Neuron (in vitro differentiated cells): ENCODE measurements at regions not wholly inside any gene's neighbourhood (a gene's known extent, or its start where the extent isn't known, plus 50 kb on each side); places are given as distances from the start of the nearest gene placed in this dataset.

Experiments
- H2AFZ ChIP-seq: one replicate; pipeline ENCODE4 v1.6.1; 2013; ENCODE audit warnings: low read depth, mild to moderate bottlenecking, inconsistent platforms, low read length, moderate library complexity
- H3K27me3 ChIP-seq: one replicate; pipeline ENCODE4 v1.6.1; 2013; ENCODE audit warnings: low read length; ENCODE audit not compliant: insufficient read depth
- H3K36me3 ChIP-seq: one replicate; pipeline ENCODE4 v1.6.1; 2013; ENCODE audit warnings: low read length; ENCODE audit not compliant: insufficient read depth
- H3K4me1 ChIP-seq: one replicate; pipeline ENCODE4 v1.6.1; 2013; ENCODE audit warnings: low read length; ENCODE audit not compliant: insufficient read depth
- H3K4me3 ChIP-seq: 2 replicates; pipeline ENCODE4 v1.5.1; 2013; ENCODE audit warnings: mild to moderate bottlenecking, low read length, moderate library complexity
- H3K9me3 ChIP-seq: one replicate; pipeline ENCODE4 v1.6.1; 2013; ENCODE audit warnings: low read length

DNA sequence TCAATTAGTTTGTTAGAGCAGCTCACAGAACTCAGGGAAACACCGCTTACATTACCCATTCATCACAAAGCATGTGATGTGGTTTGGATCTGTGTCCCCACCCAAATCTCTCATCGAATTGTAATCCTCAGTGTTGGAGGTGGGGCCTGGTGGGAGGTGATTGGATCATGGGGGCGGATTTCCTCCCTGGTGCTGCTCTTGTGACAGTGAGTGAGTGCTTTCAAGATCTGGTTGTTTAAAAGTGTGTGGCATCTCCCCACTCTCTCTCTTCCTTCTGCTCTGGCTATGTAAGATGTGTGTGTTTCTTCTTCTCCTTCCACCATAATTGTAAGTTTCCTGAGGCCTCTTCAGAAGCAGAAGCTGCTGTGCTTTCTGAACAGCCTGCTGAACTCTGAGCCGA is 63.5 kb upstream of the AGPS start:
- no peak overlapping the region for H2AFZ ChIP-seq
- H3K27me3 ChIP-seq: no peaks in the 10 kb centered on the region
- no peaks in the 10 kb centered on the region for H3K9me3 ChIP-seq
- no peak overlapping the region for H3K4me3 ChIP-seq
- peaks cover 8% of the 10 kb centered on the region for H3K4me1 ChIP-seq
- no peaks in the 10 kb centered on the region for H3K36me3 ChIP-seq

DNA sequence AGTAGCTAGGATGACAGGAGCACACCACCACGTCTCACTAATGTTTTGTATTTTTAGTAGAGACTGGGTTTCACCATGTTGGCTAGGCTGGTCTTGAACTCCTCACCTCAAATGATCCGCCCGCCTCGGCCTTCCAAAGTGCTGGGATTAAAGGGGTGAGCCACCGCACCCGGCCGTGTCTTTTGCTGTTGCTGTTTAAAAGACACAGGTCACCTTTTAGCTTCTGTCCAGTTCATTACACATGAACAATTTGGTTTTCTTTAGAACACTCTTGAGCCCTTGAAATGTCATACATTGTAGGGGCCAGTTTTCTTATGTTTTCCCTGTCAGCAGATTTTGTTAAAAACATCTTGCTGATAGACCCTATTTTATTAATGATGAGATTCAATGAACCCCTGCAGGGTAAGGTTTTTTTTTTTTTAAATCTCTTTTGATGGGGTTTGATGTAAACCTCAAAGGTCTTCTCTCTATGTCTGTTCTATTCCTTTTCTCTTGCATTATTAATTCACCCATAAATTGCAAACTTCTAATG is 61.0 kb upstream of the AGPS start:
- Histone ChIP-seq H3K27me3 (no peaks in the 10 kb centered on the region), H3K9me3 (no peaks in the 10 kb centered on the region), H2AFZ (peak overlapping the region; percentile 80), H3K36me3 (no peaks in the 10 kb centered on the region), H3K4me1 (peaks cover 8% of the 10 kb centered on the region), H3K4me3 (no peak overlapping the region)

DNA sequence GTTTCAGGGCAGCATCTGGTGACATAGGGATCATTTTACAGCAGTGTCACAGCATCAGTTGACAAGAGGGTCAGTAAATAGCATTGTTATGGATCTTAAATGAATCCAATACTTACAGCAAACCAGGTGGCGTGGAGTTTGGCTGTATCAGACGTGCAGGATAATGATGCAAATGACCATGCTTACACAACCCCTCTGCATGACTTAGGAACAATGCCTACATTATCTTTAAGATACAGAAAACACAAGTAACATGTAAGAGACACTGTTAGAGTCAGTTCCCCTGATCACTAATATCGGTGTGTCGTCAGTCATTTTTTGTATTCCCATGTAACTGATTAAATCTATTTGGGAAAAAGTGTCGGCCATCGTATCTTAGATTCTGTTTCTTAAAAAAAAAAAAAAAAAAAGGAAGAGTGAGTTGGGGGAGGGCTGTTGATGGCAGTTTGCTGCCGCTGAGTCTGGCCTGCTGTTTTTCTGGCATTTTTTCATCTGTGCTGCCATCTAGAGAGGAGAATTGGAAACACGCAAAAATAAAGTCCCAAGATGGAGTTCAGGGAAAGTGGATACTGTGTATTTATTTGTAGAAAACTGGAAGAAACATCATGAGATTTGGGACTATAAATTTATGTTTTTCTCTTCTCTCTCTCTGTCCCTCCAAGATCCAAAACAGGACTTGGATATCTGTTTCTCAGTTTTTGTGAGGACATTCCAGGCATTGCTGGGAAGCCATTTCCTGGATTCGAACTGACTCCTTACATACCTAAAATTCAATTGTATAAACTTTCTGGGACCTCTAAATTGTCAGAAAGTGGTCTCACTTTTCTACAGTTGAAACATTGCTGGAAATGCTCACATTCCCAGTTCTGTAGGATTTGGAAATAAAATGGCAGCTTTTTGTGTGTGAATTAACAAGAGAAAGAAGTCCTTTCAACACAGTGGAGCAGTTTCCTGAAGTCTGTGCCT is 60.3 kb upstream of the AGPS start:
- no peak overlapping the region for H3K4me3 ChIP-seq
- no peaks in the 10 kb centered on the region for H3K27me3 ChIP-seq
- peak overlapping the region; percentile 80 for H2AFZ ChIP-seq
- H3K36me3 ChIP-seq: no peaks in the 10 kb centered on the region
- H3K9me3 ChIP-seq: no peaks in the 10 kb centered on the region
- peaks cover 8% of the 10 kb centered on the region for H3K4me1 ChIP-seq

DNA sequence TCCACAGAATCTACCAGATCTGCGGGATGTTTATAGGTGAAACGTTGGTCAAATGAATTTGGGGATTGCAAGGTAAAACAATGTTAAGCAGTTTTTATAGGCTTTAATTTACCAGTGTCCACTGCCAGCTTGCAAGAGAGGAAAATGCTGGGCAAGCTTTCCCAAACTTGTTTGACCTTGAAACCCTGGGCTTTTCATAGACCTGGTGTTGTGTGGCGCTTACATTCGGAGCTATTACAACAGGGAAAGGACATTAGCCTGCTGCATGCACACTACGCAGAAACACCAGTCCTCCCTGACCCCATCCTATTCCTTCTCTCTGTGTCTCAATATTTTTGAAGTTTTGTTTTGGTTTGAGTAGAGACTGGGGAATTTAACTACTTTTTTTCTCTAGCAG is 59.6 kb upstream of the AGPS start:
- no peaks in the 10 kb centered on the region for H3K9me3 ChIP-seq
- H3K36me3 ChIP-seq: no peaks in the 10 kb centered on the region
- H3K4me3 ChIP-seq: no peak overlapping the region
- no peaks in the 10 kb centered on the region for H3K27me3 ChIP-seq
- H2AFZ ChIP-seq: peak overlapping the region; percentile 80
- H3K4me1 ChIP-seq: peaks cover 8% of the 10 kb centered on the region

DNA sequence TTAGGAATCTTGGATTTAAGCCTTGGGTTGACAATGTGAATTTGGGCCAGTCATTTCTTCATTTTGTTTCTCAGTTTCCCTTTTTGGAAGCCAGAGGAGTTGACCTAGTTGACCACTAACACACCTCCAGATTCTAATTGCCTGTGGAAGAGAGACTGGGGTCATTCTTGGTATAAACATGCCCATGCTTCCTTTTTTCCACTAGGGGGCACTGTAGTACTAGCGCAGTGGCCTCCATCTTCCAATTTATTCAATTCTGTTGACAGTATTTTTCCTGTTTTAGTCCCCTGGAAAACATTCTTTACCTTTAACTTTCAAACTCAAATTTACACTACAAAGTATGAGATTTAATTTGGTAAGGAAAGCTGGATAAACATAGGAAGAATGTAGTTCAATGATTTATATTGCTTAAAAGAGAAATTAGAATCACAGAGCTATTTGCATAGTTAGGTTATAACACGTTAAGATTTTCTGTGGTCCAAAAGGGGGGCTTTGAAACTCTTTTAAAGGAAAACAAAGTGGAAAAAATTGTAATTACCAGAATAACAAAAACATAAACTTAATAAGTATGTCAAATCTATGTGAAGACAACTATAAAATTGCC is 57.5 kb upstream of the AGPS start:
- Histone ChIP-seq H2AFZ (no peak overlapping the region), H3K9me3 (no peaks in the 10 kb centered on the region), H3K36me3 (no peaks in the 10 kb centered on the region), H3K4me1 (peaks cover 8% of the 10 kb centered on the region), H3K27me3 (no peaks in the 10 kb centered on the region), H3K4me3 (no peak overlapping the region)

GRCh38 chr2:177335917-177336450 is 56.6 kb upstream of the AGPS start:
- Histone ChIP-seq H3K36me3 (no peaks in the 10 kb centered on the region), H3K27me3 (no peaks in the 10 kb centered on the region), H2AFZ (no peak overlapping the region), H3K9me3 (no peaks in the 10 kb centered on the region), H3K4me3 (no peak overlapping the region), H3K4me1 (peaks cover 8% of the 10 kb centered on the region)

- no peaks in the 10 kb centered on the region for H3K36me3 ChIP-seq
- H3K27me3 ChIP-seq: no peaks in the 10 kb centered on the region
- no peaks in the 10 kb centered on the region for H3K9me3 ChIP-seq
- H2AFZ ChIP-seq: no peak overlapping the region
- H3K4me1 ChIP-seq: no peaks in the 10 kb centered on the region
- H3K4me3 ChIP-seq: no peak overlapping the region
Observed at GRCh38 chr2:177338177-177338721, 54.3 kb upstream of the AGPS start.

GRCh38 chr2:177340158-177340557 is 52.4 kb upstream of the AGPS start:
- no peaks in the 10 kb centered on the region for H3K36me3 ChIP-seq
- no peak overlapping the region for H2AFZ ChIP-seq
- no peaks in the 10 kb centered on the region for H3K27me3 ChIP-seq
- H3K4me1 ChIP-seq: no peaks in the 10 kb centered on the region
- no peak overlapping the region for H3K4me3 ChIP-seq
- H3K9me3 ChIP-seq: no peaks in the 10 kb centered on the region

DNA sequence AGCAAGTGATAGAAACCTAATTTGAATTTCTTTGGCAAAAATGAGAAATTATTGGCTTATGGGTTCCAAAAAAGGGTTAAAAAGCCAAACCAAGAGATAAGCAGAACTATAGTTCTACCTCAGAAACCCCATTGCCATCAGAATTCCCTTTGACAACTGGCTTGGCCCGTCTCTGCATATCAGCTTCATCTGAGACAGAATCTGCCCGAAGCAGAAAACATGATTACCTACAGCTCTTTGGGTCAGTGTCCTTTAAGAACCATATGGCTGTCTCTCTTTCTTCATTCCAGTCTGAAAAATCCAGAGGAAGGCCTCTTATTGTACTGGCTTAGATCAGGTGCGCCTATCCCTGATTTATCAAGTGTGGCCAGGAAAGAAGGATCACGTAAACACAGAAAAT is 49.8 kb upstream of the AGPS start:
- no peak overlapping the region for H3K4me3 ChIP-seq
- H3K27me3 ChIP-seq: no peaks in the 10 kb centered on the region
- H3K9me3 ChIP-seq: no peaks in the 10 kb centered on the region
- H3K36me3 ChIP-seq: no peaks in the 10 kb centered on the region
- no peaks in the 10 kb centered on the region for H3K4me1 ChIP-seq
- H2AFZ ChIP-seq: no peak overlapping the region
